ENCODE measurements at regions not wholly inside any gene's neighbourhood (a gene's known extent, or its start where the extent isn't known, plus 50 kb on each side); places are given as distances from the start of the nearest gene placed in this dataset.

DNA sequence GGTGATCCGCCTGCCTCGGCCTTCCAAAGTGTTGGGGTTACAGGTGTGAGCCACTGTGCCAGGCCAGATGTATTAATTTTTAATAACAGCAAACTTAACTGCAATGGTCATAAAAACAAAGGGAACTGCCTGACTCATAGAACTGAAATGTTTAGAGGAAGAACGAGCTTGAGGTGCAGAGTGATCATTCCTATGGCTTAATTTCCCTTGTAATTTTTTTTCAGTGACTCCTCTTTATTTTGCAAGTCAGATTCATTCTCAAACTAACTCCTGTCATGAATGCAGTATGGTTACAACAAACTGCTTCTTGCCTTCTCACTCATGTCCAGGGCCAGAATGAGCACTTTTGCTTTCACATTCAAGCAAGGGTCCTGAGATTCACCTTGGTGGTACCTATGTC, 231.3 kb downstream of the HAPSTR1 start:
- TF ChIP-seq SPI1 (IDR thresholded peaks at IDR 0.05; ENCODE audit: low read depth, low read length): no peak
- no peak for TF ChIP-seq POU2F2 (IDR thresholded peaks at IDR 0.05; ENCODE audit: low read depth, low read length)
- no peak for TF ChIP-seq POLR2AphosphoS5 (IDR thresholded peaks at IDR 0.05; ENCODE audit: low read depth, low read length)
- TF ChIP-seq TAF1 (IDR thresholded peaks at IDR 0.05; ENCODE audit: low read depth, low read length): no peak
- TF ChIP-seq PAX5 (IDR thresholded peaks at IDR 0.05; ENCODE audit: insufficient read depth, low read length, severe bottlenecking): no peak
- no peak for TF ChIP-seq POLR2A (IDR thresholded peaks at IDR 0.05; ENCODE audit: low read depth, low read length)
- DNase-seq (ENCODE audit: insufficient read length, low spot score) (no peak), FAIRE-seq (no peak)

DNA sequence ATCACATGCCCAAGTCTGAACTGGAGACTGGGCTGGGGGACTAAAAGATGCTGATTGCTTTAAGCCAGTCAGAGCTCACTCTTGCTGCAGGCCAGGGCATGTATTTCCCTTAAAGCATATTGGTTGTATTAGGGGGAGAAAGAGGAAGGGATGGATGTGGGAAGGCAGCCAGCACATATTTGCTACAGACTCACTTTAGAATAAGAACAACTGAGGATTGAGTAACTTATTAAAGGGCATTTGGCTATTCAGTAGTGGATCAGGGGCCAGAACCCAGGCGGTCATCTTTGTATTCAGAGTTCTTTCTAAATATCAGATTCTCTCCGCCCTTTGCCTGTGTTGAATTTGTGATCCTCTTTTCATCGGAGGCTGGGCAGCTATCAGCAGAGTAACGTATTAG, 231.7 kb downstream of the HAPSTR1 start:
- DNase-seq (ENCODE audit: insufficient read length, low spot score) (no peak), FAIRE-seq (no peak)
- TF ChIP-seq SPI1 (IDR thresholded peaks at IDR 0.05; ENCODE audit: low read depth, low read length): no peak
- TF ChIP-seq PAX5 (IDR thresholded peaks at IDR 0.05; ENCODE audit: insufficient read depth, low read length, severe bottlenecking): no peak
- no peak for TF ChIP-seq POLR2A (IDR thresholded peaks at IDR 0.05; ENCODE audit: low read depth, low read length)
- no peak for TF ChIP-seq POLR2AphosphoS5 (IDR thresholded peaks at IDR 0.05; ENCODE audit: low read depth, low read length)
- TF ChIP-seq TAF1 (IDR thresholded peaks at IDR 0.05; ENCODE audit: low read depth, low read length): no peak
- no peak for TF ChIP-seq POU2F2 (IDR thresholded peaks at IDR 0.05; ENCODE audit: low read depth, low read length)

DNA sequence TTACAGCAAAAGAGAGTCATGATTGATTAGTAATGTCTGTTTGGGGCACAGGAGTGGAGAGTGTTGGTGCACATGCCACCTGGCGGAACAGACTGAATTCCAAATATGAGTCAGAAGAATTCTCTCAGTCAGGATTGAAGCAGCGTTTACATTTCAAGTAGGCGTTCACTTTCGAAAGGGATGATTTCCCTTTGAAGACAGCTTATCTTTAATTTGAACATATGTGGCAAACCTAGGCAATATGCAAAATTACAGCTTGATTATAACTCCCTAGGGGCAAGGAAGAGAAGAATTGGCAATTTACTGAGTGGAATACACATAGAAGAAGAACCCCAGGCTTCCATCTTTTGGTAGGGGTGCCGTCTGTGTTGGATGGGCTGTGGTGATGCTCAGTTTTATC, 235.8 kb downstream of the HAPSTR1 start:
- TF ChIP-seq TAF1 (IDR thresholded peaks at IDR 0.05; ENCODE audit: low read depth, low read length) (no peak), SPI1 (IDR thresholded peaks at IDR 0.05; ENCODE audit: low read depth, low read length) (no peak), POLR2AphosphoS5 (IDR thresholded peaks at IDR 0.05; ENCODE audit: low read depth, low read length) (no peak), PAX5 (IDR thresholded peaks at IDR 0.05; ENCODE audit: insufficient read depth, low read length, severe bottlenecking) (no peak), POLR2A (IDR thresholded peaks at IDR 0.05; ENCODE audit: low read depth, low read length) (no peak), POU2F2 (IDR thresholded peaks at IDR 0.05; ENCODE audit: low read depth, low read length) (no peak)
- no peak for DNase-seq (ENCODE audit: insufficient read length, low spot score)
- no peak for FAIRE-seq

GRCh38 chr16:9328411-9328810, 237.0 kb downstream of the HAPSTR1 start:
- no peak for TF ChIP-seq PAX5 (IDR thresholded peaks at IDR 0.05; ENCODE audit: insufficient read depth, low read length, severe bottlenecking)
- no peak for TF ChIP-seq POLR2AphosphoS5 (IDR thresholded peaks at IDR 0.05; ENCODE audit: low read depth, low read length)
- no peak for TF ChIP-seq POU2F2 (IDR thresholded peaks at IDR 0.05; ENCODE audit: low read depth, low read length)
- TF ChIP-seq POLR2A (IDR thresholded peaks at IDR 0.05; ENCODE audit: low read depth, low read length): no peak
- TF ChIP-seq TAF1 (IDR thresholded peaks at IDR 0.05; ENCODE audit: low read depth, low read length): no peak
- TF ChIP-seq SPI1 (IDR thresholded peaks at IDR 0.05; ENCODE audit: low read depth, low read length): no peak
- no peak for DNase-seq (ENCODE audit: insufficient read length, low spot score)
- no peak for FAIRE-seq

- no peak for FAIRE-seq
- TF ChIP-seq SPI1 (IDR thresholded peaks at IDR 0.05; ENCODE audit: low read depth, low read length): no peak
- TF ChIP-seq TAF1 (IDR thresholded peaks at IDR 0.05; ENCODE audit: low read depth, low read length): no peak
- no peak for TF ChIP-seq POLR2AphosphoS5 (IDR thresholded peaks at IDR 0.05; ENCODE audit: low read depth, low read length)
- TF ChIP-seq POLR2A (IDR thresholded peaks at IDR 0.05; ENCODE audit: low read depth, low read length): no peak
- no peak for TF ChIP-seq PAX5 (IDR thresholded peaks at IDR 0.05; ENCODE audit: insufficient read depth, low read length, severe bottlenecking)
- DNase-seq (ENCODE audit: insufficient read length, low spot score): no peak
Observed at GRCh38 chr16:9330095-9330494, 238.7 kb downstream of the HAPSTR1 start.

DNA sequence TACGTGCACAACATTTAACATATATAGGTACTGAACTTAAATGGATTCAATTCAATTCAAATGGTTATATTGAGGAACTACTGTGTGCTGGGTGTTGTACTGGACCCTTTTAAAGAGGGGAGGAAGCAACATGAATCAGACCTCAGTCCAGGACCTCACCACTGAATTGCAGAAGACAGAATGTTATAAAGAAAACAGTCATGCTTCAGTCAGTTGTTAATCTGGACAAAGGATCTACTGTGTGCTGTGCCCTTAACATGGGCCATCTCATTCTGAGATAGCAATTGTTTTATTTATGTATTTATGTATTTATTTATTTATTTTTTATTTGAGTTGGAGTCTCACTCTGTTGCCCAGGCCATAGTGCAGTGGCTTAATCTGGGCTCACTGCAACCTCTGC, 240.1 kb downstream of the HAPSTR1 start:
- TF ChIP-seq TAF1 (IDR thresholded peaks at IDR 0.05; ENCODE audit: low read depth, low read length): no peak
- TF ChIP-seq POLR2A (IDR thresholded peaks at IDR 0.05; ENCODE audit: low read depth, low read length): no peak
- TF ChIP-seq POU2F2 (IDR thresholded peaks at IDR 0.05; ENCODE audit: low read depth, low read length): no peak
- no peak for TF ChIP-seq PAX5 (IDR thresholded peaks at IDR 0.05; ENCODE audit: insufficient read depth, low read length, severe bottlenecking)
- no peak for TF ChIP-seq SPI1 (IDR thresholded peaks at IDR 0.05; ENCODE audit: low read depth, low read length)
- TF ChIP-seq POLR2AphosphoS5 (IDR thresholded peaks at IDR 0.05; ENCODE audit: low read depth, low read length): no peak
- DNase-seq (ENCODE audit: insufficient read length, low spot score) (no peak), FAIRE-seq (no peak)

DNA sequence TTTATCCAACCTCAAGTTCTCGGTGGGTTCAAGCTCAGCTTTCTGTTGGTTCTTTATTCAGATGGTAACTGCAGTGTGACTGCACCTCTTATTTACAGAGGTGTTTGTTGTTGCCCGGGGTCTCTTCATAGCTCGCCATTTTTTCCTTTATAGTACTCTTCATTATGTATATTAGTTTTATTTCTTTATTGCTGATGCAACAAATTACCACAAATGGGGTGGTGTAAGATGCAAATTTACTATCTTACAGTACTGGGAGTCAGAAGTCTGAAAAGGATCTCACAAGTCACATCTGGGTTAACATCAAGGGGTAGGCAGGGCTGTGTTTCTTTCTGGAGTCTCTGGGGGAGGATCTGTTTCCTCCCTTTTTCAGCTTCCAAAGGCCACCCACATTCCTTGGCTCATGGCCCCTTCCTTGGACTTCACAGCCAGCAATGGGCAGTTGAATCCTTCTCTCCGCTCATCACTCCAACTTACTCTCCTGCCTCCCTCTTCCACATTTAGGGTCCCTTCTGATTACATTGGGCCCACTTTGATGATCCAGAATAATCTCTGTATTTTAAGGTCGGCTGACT, 241.2 kb downstream of the HAPSTR1 start:
- no peak for DNase-seq (ENCODE audit: insufficient read length, low spot score)
- TF ChIP-seq SPI1 (IDR thresholded peaks at IDR 0.05; ENCODE audit: low read depth, low read length): no peak
- TF ChIP-seq TAF1 (IDR thresholded peaks at IDR 0.05; ENCODE audit: low read depth, low read length): no peak
- no peak for TF ChIP-seq POLR2AphosphoS5 (IDR thresholded peaks at IDR 0.05; ENCODE audit: low read depth, low read length)
- TF ChIP-seq POLR2A (IDR thresholded peaks at IDR 0.05; ENCODE audit: low read depth, low read length): no peak
- TF ChIP-seq PAX5 (IDR thresholded peaks at IDR 0.05; ENCODE audit: insufficient read depth, low read length, severe bottlenecking): no peak
- FAIRE-seq: no peak

GRCh38 chr16:9333469-9333868, 242.0 kb downstream of the HAPSTR1 start:
- TF ChIP-seq POU2F2 (IDR thresholded peaks at IDR 0.05; ENCODE audit: low read depth, low read length) (no peak), POLR2AphosphoS5 (IDR thresholded peaks at IDR 0.05; ENCODE audit: low read depth, low read length) (no peak)
- no peak for FAIRE-seq
- no peak for DNase-seq (ENCODE audit: insufficient read length, low spot score)

DNA sequence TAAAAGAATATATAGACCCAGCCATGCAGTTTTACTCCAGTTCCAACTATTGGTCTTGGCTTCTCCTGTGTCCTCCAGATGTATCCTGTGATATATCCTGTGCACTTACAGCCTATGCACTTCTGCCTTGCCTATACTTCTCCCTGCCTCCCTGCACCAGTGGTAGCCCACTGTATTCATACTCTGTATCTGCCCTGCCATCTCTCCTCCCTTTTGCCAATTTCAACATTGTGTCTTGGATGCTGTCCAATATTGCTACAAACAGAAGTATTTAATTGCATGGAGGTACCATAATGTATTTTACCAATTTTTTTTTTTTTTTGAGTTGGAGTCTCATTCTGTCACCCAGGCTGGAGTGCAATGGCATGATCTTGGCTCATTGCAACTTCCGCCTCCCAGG, 242.7 kb downstream of the HAPSTR1 start:
- no peak for DNase-seq (ENCODE audit: insufficient read length, low spot score)
- TF ChIP-seq TAF1 (IDR thresholded peaks at IDR 0.05; ENCODE audit: low read depth, low read length): no peak
- no peak for TF ChIP-seq SPI1 (IDR thresholded peaks at IDR 0.05; ENCODE audit: low read depth, low read length)
- no peak for TF ChIP-seq POLR2A (IDR thresholded peaks at IDR 0.05; ENCODE audit: low read depth, low read length)
- no peak for TF ChIP-seq PAX5 (IDR thresholded peaks at IDR 0.05; ENCODE audit: insufficient read depth, low read length, severe bottlenecking)
- no peak for TF ChIP-seq POU2F2 (IDR thresholded peaks at IDR 0.05; ENCODE audit: low read depth, low read length)
- no peak for TF ChIP-seq POLR2AphosphoS5 (IDR thresholded peaks at IDR 0.05; ENCODE audit: low read depth, low read length)
- no peak for FAIRE-seq

- TF ChIP-seq POU2F2 (IDR thresholded peaks at IDR 0.05; ENCODE audit: low read depth, low read length): no peak
- TF ChIP-seq POLR2AphosphoS5 (IDR thresholded peaks at IDR 0.05; ENCODE audit: low read depth, low read length): no peak
- FAIRE-seq (no peak), DNase-seq (ENCODE audit: insufficient read length, low spot score) (no peak)
Observed at GRCh38 chr16:9337308-9338032, 246.0 kb downstream of the HAPSTR1 start.

All from GM12891 (cell line).